Astrocyte (in vitro differentiated cells and primary cell): ENCODE measurements at regions not wholly inside any gene's neighbourhood (a gene's known extent, or its start where the extent isn't known, plus 50 kb on each side); places are given as distances from the start of the nearest gene placed in this dataset.

ENCODE experiments used
- DNase-seq: peaks from one replicate; pipeline ENCODE4 v3.0.0-alpha.2; 2010; ENCODE audit warnings: low read depth
- FAIRE-seq: peaks from 2 replicates; lab custom pipeline; 2011; peaks lifted over from hg19 to GRCh38; lab: Jason Lieb, UNC
- H2AFZ ChIP-seq: 2 replicates; pipeline ENCODE4 v1.6.0; 2012; ENCODE audit warnings: low read depth, low read length, inconsistent platforms
- H3K27ac ChIP-seq: 2 replicates; pipeline ENCODE4 v1.5.1; 2011; ENCODE audit warnings: low read depth, low read length, inconsistent platforms
- H3K27me3 ChIP-seq: 2 replicates; pipeline ENCODE4 v1.6.0; 2011; ENCODE audit warnings: low read length, inconsistent platforms; ENCODE audit not compliant: insufficient read depth
- H3K36me3 ChIP-seq: 2 replicates; pipeline ENCODE4 v1.5.1; 2011; ENCODE audit warnings: low read length, inconsistent platforms; ENCODE audit not compliant: insufficient read depth
- H3K4me1 ChIP-seq: 2 replicates; pipeline ENCODE4 v1.5.1; 2011; ENCODE audit warnings: low read length, inconsistent platforms; ENCODE audit not compliant: insufficient read depth
- H3K4me2 ChIP-seq: 2 replicates; pipeline ENCODE4 v1.6.0; 2012; ENCODE audit warnings: low read length, inconsistent platforms
- H3K4me3 ChIP-seq: 2 replicates; pipeline ENCODE4 v1.5.1; 2011; ENCODE audit warnings: low read depth, mild to moderate bottlenecking, low read length, inconsistent platforms; ENCODE audit not compliant: insufficient read depth
- H3K79me2 ChIP-seq: 2 replicates; pipeline ENCODE4 v1.6.0; 2012; ENCODE audit warnings: mild to moderate bottlenecking, low read length, inconsistent platforms; ENCODE audit not compliant: insufficient read depth
- H3K9ac ChIP-seq: 2 replicates; pipeline ENCODE4 v1.6.0; 2012; ENCODE audit warnings: mild to moderate bottlenecking, low read length, inconsistent platforms
- H3K9me3 ChIP-seq: 2 replicates; pipeline ENCODE4 v1.5.1; 2012; ENCODE audit warnings: low read depth, mild to moderate bottlenecking, low read length, inconsistent platforms; ENCODE audit not compliant: insufficient read depth
- H4K20me1 ChIP-seq: 2 replicates; pipeline ENCODE4 v1.6.0; 2012; ENCODE audit warnings: low read length, inconsistent platforms; ENCODE audit not compliant: insufficient read depth
- H3K27ac Mint-ChIP-seq: one replicate; pipeline ENCODE4 v1.8.0; 2021; ENCODE audit warnings: mild to moderate bottlenecking, mixed read lengths; ENCODE audit not compliant: unreplicated experiment
- H3K27me3 Mint-ChIP-seq: one replicate; pipeline ENCODE4 v1.8.0; 2021; ENCODE audit warnings: low read depth, mixed read lengths; ENCODE audit not compliant: unreplicated experiment
- H3K36me3 Mint-ChIP-seq: one replicate; pipeline ENCODE4 v1.8.0; 2021; ENCODE audit warnings: low read depth, mixed read lengths; ENCODE audit not compliant: unreplicated experiment
- H3K4me1 Mint-ChIP-seq: one replicate; pipeline ENCODE4 v1.8.0; 2021; ENCODE audit warnings: low read depth, mixed read lengths; ENCODE audit not compliant: unreplicated experiment
- H3K4me3 Mint-ChIP-seq: one replicate; pipeline ENCODE4 v1.8.0; 2021; ENCODE audit warnings: mild to moderate bottlenecking, moderate library complexity, mixed read lengths; ENCODE audit not compliant: unreplicated experiment
- H3K9me3 Mint-ChIP-seq: one replicate; pipeline ENCODE4 v1.8.0; 2021; ENCODE audit warnings: mild to moderate bottlenecking, mixed read lengths; ENCODE audit not compliant: unreplicated experiment
- CTCF ChIP-seq: IDR thresholded peaks from 2 replicates; pipeline ENCODE4 v1.5.1; 2011; ENCODE audit warnings: low read depth, mild to moderate bottlenecking, inconsistent platforms, low read length, moderate library complexity; ENCODE audit not compliant: insufficient read depth
- EZH2 ChIP-seq: IDR thresholded peaks from 2 replicates; pipeline ENCODE4 v1.6.1; 2012; ENCODE audit warnings: mild to moderate bottlenecking, low read length, inconsistent platforms; ENCODE audit not compliant: insufficient read depth

GRCh38 chr2:2848198-2848597 lies 517.1 kb upstream of the MYT1L start:
- Histone ChIP-seq H3K36me3 (no peaks in the 10 kb centered on the region), H3K4me3 (no peak overlapping the region), H3K27ac (no peak overlapping the region), H3K79me2 (no peaks in the 10 kb centered on the region), H4K20me1 (no peaks in the 10 kb centered on the region), H3K4me2 (no peak overlapping the region), H2AFZ (no peak overlapping the region), H3K27me3 (no peaks in the 10 kb centered on the region), H3K9me3 (peaks cover 5% of the 10 kb centered on the region), H3K9ac (no peak overlapping the region), H3K4me1 (no peaks in the 10 kb centered on the region)
- H3K4me3 Mint-ChIP-seq: no peak overlapping the region
- peaks cover 17% of the 10 kb centered on the region for H3K27me3 Mint-ChIP-seq
- no peaks in the 10 kb centered on the region for H3K36me3 Mint-ChIP-seq
- no peaks in the 10 kb centered on the region for H3K9me3 Mint-ChIP-seq
- no peak for DNase-seq
- no peak for FAIRE-seq
- no peak for TF ChIP-seq EZH2
- TF ChIP-seq CTCF: no peak
- no peaks in the 10 kb centered on the region for H3K4me1 Mint-ChIP-seq
- H3K27ac Mint-ChIP-seq: no peak overlapping the region

- no peak for DNase-seq
- no peaks in the 10 kb centered on the region for H3K79me2 ChIP-seq
- H4K20me1 ChIP-seq: no peaks in the 10 kb centered on the region
- H2AFZ ChIP-seq: no peak overlapping the region
- no peaks in the 10 kb centered on the region for H3K27me3 ChIP-seq
- no peaks in the 10 kb centered on the region for H3K4me1 ChIP-seq
- H3K4me2 ChIP-seq: no peak overlapping the region
- no peak overlapping the region for H3K4me3 ChIP-seq
- no peaks in the 10 kb centered on the region for H3K36me3 Mint-ChIP-seq
- H3K9me3 Mint-ChIP-seq: no peaks in the 10 kb centered on the region
- no peak for FAIRE-seq
- H3K27ac ChIP-seq: no peak overlapping the region
- H3K4me1 Mint-ChIP-seq: no peaks in the 10 kb centered on the region
- TF ChIP-seq EZH2: no peak
- TF ChIP-seq CTCF: no peak
- H3K4me3 Mint-ChIP-seq: no peak overlapping the region
- no peak overlapping the region for H3K27ac Mint-ChIP-seq
- no peak overlapping the region for H3K9ac ChIP-seq
- no peaks in the 10 kb centered on the region for H3K36me3 ChIP-seq
- H3K27me3 Mint-ChIP-seq: peaks cover 19% of the 10 kb centered on the region
- H3K9me3 ChIP-seq: peaks cover under 1% of the 10 kb centered on the region
Observed at GRCh38 chr2:2847209-2847676, 516.2 kb upstream of the MYT1L start.

- H3K27me3 ChIP-seq: no peaks in the 10 kb centered on the region
- TF ChIP-seq CTCF (no peak), EZH2 (no peak)
- H3K9me3 ChIP-seq: peaks cover 2% of the 10 kb centered on the region
Observed at GRCh38 chr2:2846332-2847208, 515.5 kb upstream of the MYT1L start.

More at GRCh38 chr2:2846332-2847208, 515.5 kb upstream of the MYT1L start:
- Histone ChIP-seq H4K20me1 (no peaks in the 10 kb centered on the region), H3K4me2 (no peak overlapping the region), H3K36me3 (no peaks in the 10 kb centered on the region), H3K79me2 (no peaks in the 10 kb centered on the region), H3K4me3 (no peak overlapping the region), H3K9ac (no peak overlapping the region), H2AFZ (no peak overlapping the region), H3K27ac (no peak overlapping the region), H3K4me1 (no peaks in the 10 kb centered on the region)
- Mint-ChIP-seq H3K9me3 (no peaks in the 10 kb centered on the region), H3K27ac (no peak overlapping the region), H3K27me3 (peaks cover 24% of the 10 kb centered on the region), H3K4me1 (no peaks in the 10 kb centered on the region), H3K36me3 (no peaks in the 10 kb centered on the region), H3K4me3 (no peak overlapping the region)
- DNase-seq (no peak), FAIRE-seq (no peak)
